Stomach (tissue), 8 donors: ENCODE measurements at regions not wholly inside any gene's neighbourhood (a gene's known extent, or its start where the extent isn't known, plus 50 kb on each side); places are given as distances from the start of the nearest gene placed in this dataset.

Experiments
- DNase-seq, 2 donors: peaks; one replicate each; pipeline versions ENCODE4 v3.0.0 to v3.0.0-alpha.2; 2013 to 2019
- H3K27ac ChIP-seq, 5 donors: fragments of 200-600 bp in 4 of 5; sonication (generic) in 4 of 5; one replicate each; pipeline ENCODE4 v1.5.1; 2013 to 2019; ENCODE audit warnings: mild to moderate bottlenecking in 1 of 5, moderate library complexity in 1 of 5
- H3K27me3 ChIP-seq, 3 donors: fragments of 200-600 bp; sonication (generic); one replicate each; pipeline ENCODE4 v1.5.1; 2017 to 2019; ENCODE audit warnings: mixed run types in 1 of 3
- H3K36me3 ChIP-seq, 4 donors: fragments of 200-600 bp; sonication (generic); 1 replicate in 3 of 4; 2 replicates in 1 of 4; pipeline ENCODE4 v1.5.1; 2016 to 2019
- H3K4me1 ChIP-seq, 4 donors: fragments of 200-600 bp; sonication (generic); one replicate each; pipeline ENCODE4 v1.5.1; 2016 to 2019
- H3K4me3 ChIP-seq, 4 donors: fragments of 200-600 bp; sonication (generic) in 3 of 4; one replicate each; pipeline ENCODE4 v1.5.1; 2016 to 2019; ENCODE audit warnings: mild to moderate bottlenecking in 1 of 4
- H3K9me3 ChIP-seq, 4 donors: fragments of 200-600 bp; sonication (generic); one replicate each; pipeline ENCODE4 v1.5.1; 2016 to 2019
- EP300 ChIP-seq: sonication (generic); formaldehyde crosslinking; IDR thresholded peaks from one replicate; pipeline ENCODE4 v1.6.1; 2017; ENCODE audit warnings: antibody characterized with exemption
- POLR2A ChIP-seq, 4 donors: fragments of 450-650 bp; IDR thresholded peaks; one replicate each; pipeline ENCODE4 v1.6.1; 2016; ENCODE audit warnings: antibody characterized with exemption in 4 of 4, control low read depth in 2 of 4, mild to moderate bottlenecking in 1 of 4, moderate library complexity in 1 of 4
- POLR2AphosphoS5 ChIP-seq, 3 donors: sonication (generic); formaldehyde crosslinking; IDR thresholded peaks; one replicate each; pipeline ENCODE4 v1.6.1; 2016; ENCODE audit warnings: antibody characterized with exemption in 3 of 3
- WGBS, 5 donors: extraction: QIAGEN DNeasy Blood & Tissue Kit in 3 of 5; methylation state at CpG; one replicate each; pipeline versions ENCODE4 v1.1.5 to v1.1.7; 2013 to 2018; 5-methylcytosine and 5-hydroxymethylcytosine counted together
- intact Hi-C: fragments of 100-400 bp; cut with DNase I; formaldehyde crosslinking; loops from one replicate; pipeline ENCODE4 v1.15.1; 2023; ENCODE audit warnings: low total_unique reads
- TF ChIP-seq, protein P1 (sequence below), 7 experiments: fragments of 450-650 bp in 4 of 7; fragments of 200-600 bp in 3 of 7; sonication (generic) in 3 of 7; IDR thresholded peaks; one replicate each; pipeline ENCODE4 v1.5.1; 2016 to 2019; ENCODE audit warnings: antibody characterized with exemption in 7 of 7, control low read depth in 2 of 7, mild to moderate bottlenecking in 1 of 7
- donor health status: healthy with polysubstance abuse.
- donor health status: Bipolar disorder and iron deficiency.
- donor health status: healthy.

- intact Hi-C loops, result no loop called here
- Histone ChIP-seq H3K4me3 (no peak overlapping the region), H3K36me3 (no peaks in the 10 kb centered on the region), H3K27ac (no peak overlapping the region), H3K9me3 (no peaks in the 10 kb centered on the region), H3K4me1 (peaks cover 0 to 3% (median 0%) of the 10 kb centered on the region in 4 donors), H3K27me3 (no peaks in the 10 kb centered on the region)
- DNase-seq, result no peak
- TF ChIP-seq EP300, result no peak
- TF ChIP-seq POLR2A (IDR thresholded peaks at IDR 0.05), result no peak
- TF ChIP-seq, protein P1, sequence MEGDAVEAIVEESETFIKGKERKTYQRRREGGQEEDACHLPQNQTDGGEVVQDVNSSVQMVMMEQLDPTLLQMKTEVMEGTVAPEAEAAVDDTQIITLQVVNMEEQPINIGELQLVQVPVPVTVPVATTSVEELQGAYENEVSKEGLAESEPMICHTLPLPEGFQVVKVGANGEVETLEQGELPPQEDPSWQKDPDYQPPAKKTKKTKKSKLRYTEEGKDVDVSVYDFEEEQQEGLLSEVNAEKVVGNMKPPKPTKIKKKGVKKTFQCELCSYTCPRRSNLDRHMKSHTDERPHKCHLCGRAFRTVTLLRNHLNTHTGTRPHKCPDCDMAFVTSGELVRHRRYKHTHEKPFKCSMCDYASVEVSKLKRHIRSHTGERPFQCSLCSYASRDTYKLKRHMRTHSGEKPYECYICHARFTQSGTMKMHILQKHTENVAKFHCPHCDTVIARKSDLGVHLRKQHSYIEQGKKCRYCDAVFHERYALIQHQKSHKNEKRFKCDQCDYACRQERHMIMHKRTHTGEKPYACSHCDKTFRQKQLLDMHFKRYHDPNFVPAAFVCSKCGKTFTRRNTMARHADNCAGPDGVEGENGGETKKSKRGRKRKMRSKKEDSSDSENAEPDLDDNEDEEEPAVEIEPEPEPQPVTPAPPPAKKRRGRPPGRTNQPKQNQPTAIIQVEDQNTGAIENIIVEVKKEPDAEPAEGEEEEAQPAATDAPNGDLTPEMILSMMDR (IDR thresholded peaks at IDR 0.05), result no peak
- no peak for TF ChIP-seq POLR2AphosphoS5 (IDR thresholded peaks at IDR 0.05)
- WGBS, 5 donors, result 81 to 100% (median 95%) methylated on average over 2 of the region's 2 CpGs
These were observed 227.8 kb upstream of the GATB start for GRCh38 chr4:151988591-151988990.

- DNase-seq, result no peak
- Histone ChIP-seq H3K4me1 (peaks cover 0 to 5% (median 0%) of the 10 kb centered on the region in 4 donors), H3K9me3 (no peaks in the 10 kb centered on the region), H3K27ac (no peak overlapping the region), H3K4me3 (no peak overlapping the region), H3K36me3 (no peaks in the 10 kb centered on the region), H3K27me3 (no peaks in the 10 kb centered on the region)
- intact Hi-C loops, result no loop called here
- no peak for TF ChIP-seq POLR2AphosphoS5 (IDR thresholded peaks at IDR 0.05)
- TF ChIP-seq POLR2A (IDR thresholded peaks at IDR 0.05), result no peak
- no peak for TF ChIP-seq EP300
- WGBS, 5 donors, result 74 to 84% (median 79%) methylated on average over 4 of the region's 4 CpGs
These were observed 226.8 kb upstream of the GATB start for GRCh38 chr4:151987606-151988005.

DNA sequence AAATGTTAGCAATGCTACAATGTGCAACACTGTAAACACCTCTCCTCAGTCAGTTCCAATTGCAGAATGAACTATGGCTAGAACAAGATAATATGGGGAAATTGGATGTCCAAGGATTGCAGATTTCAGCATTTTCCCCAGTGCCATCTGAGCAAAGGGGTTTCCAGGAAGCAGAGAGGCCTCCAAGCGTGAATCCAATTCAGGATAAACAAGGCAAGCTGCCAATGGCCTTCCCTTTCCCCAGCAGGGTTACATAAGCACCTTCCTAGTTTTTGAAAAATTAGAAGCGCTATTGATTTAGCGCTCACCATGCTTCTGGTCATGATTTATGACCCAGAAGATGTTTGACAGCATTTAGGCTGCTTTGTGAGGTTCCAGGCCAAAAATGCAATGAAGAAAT lies 223.0 kb upstream of the GATB start:
- Histone ChIP-seq H3K4me3 (no peak overlapping the region), H3K36me3 (no peaks in the 10 kb centered on the region), H3K27me3 (no peaks in the 10 kb centered on the region), H3K27ac (no peak overlapping the region), H3K9me3 (no peaks in the 10 kb centered on the region), H3K4me1 (peaks cover 0 to 5% (median 0%) of the 10 kb centered on the region in 4 donors)
- WGBS, 5 donors, result 41 to 60% (median 58%) methylated on average over 3 of the region's 3 CpGs
- no peak for TF ChIP-seq POLR2AphosphoS5 (IDR thresholded peaks at IDR 0.05)
- TF ChIP-seq, protein P1 (IDR thresholded peaks at IDR 0.05), result no peak
- no peak for TF ChIP-seq EP300
- TF ChIP-seq POLR2A (IDR thresholded peaks at IDR 0.05), result no peak
- peak in 1 of 2 donors; percentile 61 for DNase-seq
- intact Hi-C loops, result no loop called here

DNA sequence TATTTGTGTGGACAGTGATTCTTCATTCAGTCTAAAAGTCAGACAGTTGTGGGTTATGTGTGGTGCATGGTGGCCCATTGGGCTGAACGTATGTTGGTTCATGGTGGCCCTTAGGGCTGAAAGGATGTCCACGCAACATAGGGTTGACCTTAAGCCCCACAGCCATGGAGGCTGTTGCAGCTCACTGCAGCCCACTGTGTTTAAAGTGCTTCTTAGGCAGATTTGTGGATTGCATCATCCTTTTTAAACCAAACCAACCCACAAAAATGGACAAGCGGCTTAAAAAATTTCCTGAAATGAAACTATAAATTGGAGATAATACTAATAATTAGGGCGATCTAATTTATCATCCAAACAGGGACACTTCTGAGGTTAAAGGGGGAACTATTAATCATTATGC lies 219.0 kb upstream of the GATB start:
- no peaks in the 10 kb centered on the region for H3K36me3 ChIP-seq
- TF ChIP-seq EP300, result no peak
- TF ChIP-seq, protein P1 (IDR thresholded peaks at IDR 0.05), result no peak
- TF ChIP-seq POLR2A (IDR thresholded peaks at IDR 0.05), result no peak
- TF ChIP-seq POLR2AphosphoS5 (IDR thresholded peaks at IDR 0.05), result no peak
- H3K27me3 ChIP-seq, result no peaks in the 10 kb centered on the region
- no peak overlapping the region for H3K27ac ChIP-seq
- peaks cover 0 to 5% (median 0%) of the 10 kb centered on the region in 4 donors for H3K4me1 ChIP-seq
- no peak overlapping the region for H3K4me3 ChIP-seq
- peaks cover 0 to 19% (median 14%) of the 10 kb centered on the region in 4 donors for H3K9me3 ChIP-seq
- no peak for DNase-seq
- 90 to 94% (median 93%) methylated on average over 4 of the region's 4 CpGs for WGBS, 5 donors
- intact Hi-C loops, result no loop called here

DNA sequence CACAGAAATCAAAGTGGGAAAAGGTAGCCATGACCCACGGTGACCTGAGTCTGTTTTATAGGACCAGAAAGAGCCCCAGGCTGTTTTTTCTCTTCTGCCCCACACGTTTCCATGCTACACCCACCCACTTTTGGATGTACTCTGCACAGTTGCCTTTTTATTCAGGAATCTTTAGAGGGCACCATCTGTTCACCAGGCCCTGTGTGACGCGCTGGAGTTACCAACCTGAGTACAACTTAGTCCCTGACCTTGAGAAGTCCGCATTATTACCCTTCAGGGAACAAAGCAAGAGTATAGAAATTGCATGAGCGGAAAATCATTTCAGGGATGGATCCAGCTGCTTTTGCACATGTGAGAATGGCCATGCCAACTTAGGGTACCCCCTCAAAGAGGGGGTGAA lies 207.8 kb upstream of the GATB start:
- no peaks in the 10 kb centered on the region for H3K4me1 ChIP-seq
- no peak overlapping the region for H3K27ac ChIP-seq
- no peaks in the 10 kb centered on the region for H3K9me3 ChIP-seq
- H3K4me3 ChIP-seq, result no peak overlapping the region
- no peaks in the 10 kb centered on the region for H3K27me3 ChIP-seq
- intact Hi-C loops, result no loop called here
- 67 to 80% (median 77%) methylated on average over 6 of the region's 6 CpGs for WGBS, 5 donors
- DNase-seq, result no peak
- H3K36me3 ChIP-seq, result no peaks in the 10 kb centered on the region
- TF ChIP-seq POLR2A (IDR thresholded peaks at IDR 0.05), result no peak
- TF ChIP-seq EP300, result no peak
- TF ChIP-seq POLR2AphosphoS5 (IDR thresholded peaks at IDR 0.05), result no peak
- TF ChIP-seq, protein P1 (IDR thresholded peaks at IDR 0.05), result no peak
